SK-N-SH treated with all-trans-retinoic acid at 6 μM for 48 hours (cell line): ENCODE measurements at regions not wholly inside any gene's neighbourhood (a gene's known extent, or its start where the extent isn't known, plus 50 kb on each side); places are given as distances from the start of the nearest gene placed in this dataset.

Experiments used
- OSR1 ChIP-seq: fragments of 250-450 bp; sonication (Bioruptor Pico); IDR thresholded peaks from 2 replicates; pipeline ENCODE4 v1.8.0; 2022; ENCODE audit warnings: moderate library complexity, mild to moderate bottlenecking, inconsistent platforms
- RARB ChIP-seq: fragments of 250-450 bp; sonication (Bioruptor Pico); IDR thresholded peaks from 2 replicates; pipeline ENCODE4 v1.8.0; 2021; ENCODE audit warnings: mild to moderate bottlenecking, moderate library complexity
- SNAI2 ChIP-seq: fragments of 250-450 bp; sonication (Bioruptor Pico); IDR thresholded peaks from 2 replicates; pipeline ENCODE4 v1.5.0; 2020; ENCODE audit warnings: mild to moderate bottlenecking, moderate library complexity
- TCF4 ChIP-seq: fragments of 250-450 bp; sonication (Bioruptor Pico); IDR thresholded peaks from 2 replicates; pipeline ENCODE4 v1.8.0; 2021; ENCODE audit warnings: mild to moderate bottlenecking, moderate library complexity, borderline replicate concordance
- TOX ChIP-seq: fragments of 250-450 bp; sonication (Bioruptor Pico); IDR thresholded peaks from 2 replicates; pipeline ENCODE4 v1.8.0; 2021; ENCODE audit warnings: mild to moderate bottlenecking, moderate library complexity, borderline replicate concordance
- ZFP3 ChIP-seq: fragments of 250-450 bp; sonication (Bioruptor Pico); IDR thresholded peaks from 2 replicates; pipeline ENCODE4 v1.5.0; 2020; ENCODE audit warnings: mild to moderate bottlenecking, moderate library complexity
- TF ChIP-seq, protein P1 (sequence below): fragments of 250-450 bp; sonication (Bioruptor Pico); IDR thresholded peaks from 2 replicates; pipeline ENCODE4 v1.8.0; 2020; ENCODE audit warnings: mild to moderate bottlenecking, moderate library complexity, borderline replicate concordance
- TF ChIP-seq, protein P2 (sequence below): fragments of 250-450 bp; sonication (Bioruptor Pico); IDR thresholded peaks from 2 replicates; pipeline ENCODE4 v1.5.1; 2020; ENCODE audit warnings: low read depth, mild to moderate bottlenecking, moderate library complexity
- TF ChIP-seq, protein P3 (sequence below): fragments of 250-450 bp; sonication (Bioruptor Pico); IDR thresholded peaks from 2 replicates; pipeline ENCODE4 v1.8.0; 2021; ENCODE audit warnings: low read depth, mild to moderate bottlenecking, moderate library complexity, borderline replicate concordance
- TF ChIP-seq, protein P4 (sequence below): fragments of 250-450 bp; sonication (Bioruptor Pico); IDR thresholded peaks from 2 replicates; pipeline ENCODE4 v1.5.1; 2021; ENCODE audit warnings: mild to moderate bottlenecking, moderate library complexity

DNA sequence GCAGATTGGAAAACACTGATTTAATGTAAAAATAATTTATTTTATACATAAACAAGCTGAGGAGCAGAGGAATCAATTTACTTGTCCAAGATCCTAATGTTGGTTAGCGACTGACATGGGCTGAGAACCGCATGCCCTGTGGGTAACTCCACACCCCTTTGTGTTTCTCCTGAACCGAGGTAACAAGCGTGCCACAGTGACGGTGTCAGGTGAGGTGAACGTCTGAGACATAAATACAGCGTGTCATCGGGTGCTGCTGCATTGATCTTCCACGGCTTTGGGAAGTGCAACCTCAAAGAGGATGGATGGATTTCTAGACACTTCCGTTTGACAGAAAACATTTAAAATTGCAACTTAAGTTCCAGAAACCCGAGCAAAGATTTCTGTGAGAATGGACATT lies 386.8 kb upstream of the ADARB2 start:
- TF ChIP-seq TOX (CRISPR knock-in tag) (no peak), RARB (no peak), TCF4 (CRISPR knock-in tag) (no peak), OSR1 (CRISPR knock-in tag) (no peak), SNAI2 (CRISPR knock-in tag) (no peak), ZFP3 (CRISPR knock-in tag) (no peak)
- TF ChIP-seq, protein P1, sequence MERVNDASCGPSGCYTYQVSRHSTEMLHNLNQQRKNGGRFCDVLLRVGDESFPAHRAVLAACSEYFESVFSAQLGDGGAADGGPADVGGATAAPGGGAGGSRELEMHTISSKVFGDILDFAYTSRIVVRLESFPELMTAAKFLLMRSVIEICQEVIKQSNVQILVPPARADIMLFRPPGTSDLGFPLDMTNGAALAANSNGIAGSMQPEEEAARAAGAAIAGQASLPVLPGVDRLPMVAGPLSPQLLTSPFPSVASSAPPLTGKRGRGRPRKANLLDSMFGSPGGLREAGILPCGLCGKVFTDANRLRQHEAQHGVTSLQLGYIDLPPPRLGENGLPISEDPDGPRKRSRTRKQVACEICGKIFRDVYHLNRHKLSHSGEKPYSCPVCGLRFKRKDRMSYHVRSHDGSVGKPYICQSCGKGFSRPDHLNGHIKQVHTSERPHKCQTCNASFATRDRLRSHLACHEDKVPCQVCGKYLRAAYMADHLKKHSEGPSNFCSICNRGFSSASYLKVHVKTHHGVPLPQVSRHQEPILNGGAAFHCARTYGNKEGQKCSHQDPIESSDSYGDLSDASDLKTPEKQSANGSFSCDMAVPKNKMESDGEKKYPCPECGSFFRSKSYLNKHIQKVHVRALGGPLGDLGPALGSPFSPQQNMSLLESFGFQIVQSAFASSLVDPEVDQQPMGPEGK (CRISPR knock-in tag): no peak
- TF ChIP-seq, protein P2, sequence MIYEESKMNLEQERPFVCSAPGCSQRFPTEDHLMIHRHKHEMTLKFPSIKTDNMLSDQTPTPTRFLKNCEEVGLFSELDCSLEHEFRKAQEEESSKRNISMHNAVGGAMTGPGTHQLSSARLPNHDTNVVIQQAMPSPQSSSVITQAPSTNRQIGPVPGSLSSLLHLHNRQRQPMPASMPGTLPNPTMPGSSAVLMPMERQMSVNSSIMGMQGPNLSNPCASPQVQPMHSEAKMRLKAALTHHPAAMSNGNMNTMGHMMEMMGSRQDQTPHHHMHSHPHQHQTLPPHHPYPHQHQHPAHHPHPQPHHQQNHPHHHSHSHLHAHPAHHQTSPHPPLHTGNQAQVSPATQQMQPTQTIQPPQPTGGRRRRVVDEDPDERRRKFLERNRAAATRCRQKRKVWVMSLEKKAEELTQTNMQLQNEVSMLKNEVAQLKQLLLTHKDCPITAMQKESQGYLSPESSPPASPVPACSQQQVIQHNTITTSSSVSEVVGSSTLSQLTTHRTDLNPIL: no peak
- TF ChIP-seq, protein P3, sequence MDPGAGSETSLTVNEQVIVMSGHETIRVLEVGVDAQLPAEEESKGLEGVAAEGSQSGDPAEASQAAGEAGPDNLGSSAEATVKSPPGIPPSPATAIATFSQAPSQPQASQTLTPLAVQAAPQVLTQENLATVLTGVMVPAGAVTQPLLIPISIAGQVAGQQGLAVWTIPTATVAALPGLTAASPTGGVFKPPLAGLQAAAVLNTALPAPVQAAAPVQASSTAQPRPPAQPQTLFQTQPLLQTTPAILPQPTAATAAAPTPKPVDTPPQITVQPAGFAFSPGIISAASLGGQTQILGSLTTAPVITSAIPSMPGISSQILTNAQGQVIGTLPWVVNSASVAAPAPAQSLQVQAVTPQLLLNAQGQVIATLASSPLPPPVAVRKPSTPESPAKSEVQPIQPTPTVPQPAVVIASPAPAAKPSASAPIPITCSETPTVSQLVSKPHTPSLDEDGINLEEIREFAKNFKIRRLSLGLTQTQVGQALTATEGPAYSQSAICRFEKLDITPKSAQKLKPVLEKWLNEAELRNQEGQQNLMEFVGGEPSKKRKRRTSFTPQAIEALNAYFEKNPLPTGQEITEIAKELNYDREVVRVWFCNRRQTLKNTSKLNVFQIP: no peak
- TF ChIP-seq, protein P4, sequence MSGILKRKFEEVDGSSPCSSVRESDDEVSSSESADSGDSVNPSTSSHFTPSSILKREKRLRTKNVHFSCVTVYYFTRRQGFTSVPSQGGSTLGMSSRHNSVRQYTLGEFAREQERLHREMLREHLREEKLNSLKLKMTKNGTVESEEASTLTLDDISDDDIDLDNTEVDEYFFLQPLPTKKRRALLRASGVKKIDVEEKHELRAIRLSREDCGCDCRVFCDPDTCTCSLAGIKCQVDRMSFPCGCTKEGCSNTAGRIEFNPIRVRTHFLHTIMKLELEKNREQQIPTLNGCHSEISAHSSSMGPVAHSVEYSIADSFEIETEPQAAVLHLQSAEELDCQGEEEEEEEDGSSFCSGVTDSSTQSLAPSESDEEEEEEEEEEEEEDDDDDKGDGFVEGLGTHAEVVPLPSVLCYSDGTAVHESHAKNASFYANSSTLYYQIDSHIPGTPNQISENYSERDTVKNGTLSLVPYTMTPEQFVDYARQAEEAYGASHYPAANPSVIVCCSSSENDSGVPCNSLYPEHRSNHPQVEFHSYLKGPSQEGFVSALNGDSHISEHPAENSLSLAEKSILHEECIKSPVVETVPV (CRISPR knock-in tag): no peak
